Cardiac muscle cell (in vitro differentiated cells and primary cell): ENCODE measurements at regions not wholly inside any gene's neighbourhood (a gene's known extent, or its start where the extent isn't known, plus 50 kb on each side); places are given as distances from the start of the nearest gene placed in this dataset.
"Not testable (repeated sequence)": the region's sequence is repeated elsewhere in the genome, so short reads cannot be mapped to it uniquely, and the experiment has no call there.

Experiments used
- DNase-seq, 2 donors: peaks; one replicate each; pipeline versions ENCODE4 v3.0.0 to v3.0.0-alpha.2; 2010 to 2017; ENCODE audit warnings: low read depth in 1 of 2, low spot score in 1 of 2
- H3K27ac ChIP-seq: fragments of 200-600 bp; sonication (generic); 2 replicates; pipeline ENCODE4 v1.5.1; 2016
- H3K27me3 ChIP-seq: fragments of 200-600 bp; sonication (generic); 2 replicates; pipeline ENCODE4 v1.6.0; 2016; ENCODE audit warnings: control low read depth
- H3K36me3 ChIP-seq: fragments of 200-600 bp; sonication (generic); 2 replicates; pipeline ENCODE4 v1.5.1; 2016; ENCODE audit warnings: control low read depth
- H3K4me1 ChIP-seq: fragments of 200-600 bp; sonication (generic); 2 replicates; pipeline ENCODE4 v1.8.1; 2017; ENCODE audit warnings: low read depth, mild to moderate bottlenecking, mixed run types
- H3K4me3 ChIP-seq: fragments of 200-600 bp; sonication (generic); 2 replicates; pipeline ENCODE4 v1.5.1; 2016; ENCODE audit warnings: mild to moderate bottlenecking
- H3K9me3 ChIP-seq: fragments of 200-600 bp; sonication (generic); 2 replicates; pipeline ENCODE4 v1.5.1; 2017; ENCODE audit warnings: low read depth, mild to moderate bottlenecking, control low read depth
- CTCF ChIP-seq: IDR thresholded peaks from 2 replicates; pipeline ENCODE4 v1.5.1; 2012; ENCODE audit warnings: low read depth, mild to moderate bottlenecking, low read length

- H3K27ac ChIP-seq = no peak overlapping the region
- H3K9me3 ChIP-seq = no peaks in the 10 kb centered on the region
- TF ChIP-seq CTCF = no peak
- DNase-seq = no peak
- no peaks in the 10 kb centered on the region for H3K27me3 ChIP-seq
- no peak overlapping the region for H3K4me3 ChIP-seq
- H3K36me3 ChIP-seq = no peaks in the 10 kb centered on the region
- H3K4me1 ChIP-seq = no peaks in the 10 kb centered on the region
Measured at GRCh38 chr6:7016226-7016625, 91.5 kb upstream of the RREB1 start.

- no peak for DNase-seq
- Histone ChIP-seq H3K4me1 (no peaks in the 10 kb centered on the region), H3K27ac (no peak overlapping the region), H3K27me3 (no peaks in the 10 kb centered on the region), H3K36me3 (no peaks in the 10 kb centered on the region), H3K9me3 (no peaks in the 10 kb centered on the region), H3K4me3 (no peak overlapping the region)
- no peak for TF ChIP-seq CTCF
Measured at GRCh38 chr6:7021301-7021700, 86.5 kb upstream of the RREB1 start.

DNA sequence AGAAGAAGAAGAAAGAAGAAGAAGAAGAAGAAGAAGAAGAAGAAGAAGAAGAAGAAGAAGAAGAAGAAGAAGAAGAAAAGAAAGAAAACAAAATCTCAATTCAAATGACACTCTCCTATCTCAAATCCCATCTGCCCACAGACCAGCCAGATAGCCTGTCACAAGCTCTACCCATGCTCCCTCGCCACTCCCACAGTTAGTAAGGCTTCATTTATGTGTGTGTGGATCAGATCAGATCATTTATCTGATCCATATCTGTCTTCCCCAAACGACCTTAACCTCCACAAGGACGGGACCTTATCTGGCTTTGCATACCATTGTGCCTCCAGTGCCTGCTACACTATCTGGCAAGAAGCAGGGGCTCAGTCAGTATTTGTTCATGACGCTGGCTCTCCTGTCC lies 81.9 kb upstream of the RREB1 start:
- Histone ChIP-seq H3K4me3 (no peak overlapping the region), H3K27me3 (no peaks in the 10 kb centered on the region), H3K9me3 (no peaks in the 10 kb centered on the region)

GRCh38 chr6:7028963-7029362 lies 78.8 kb upstream of the RREB1 start:
- H3K4me1 ChIP-seq, H3K4me3 ChIP-seq, H3K9me3 ChIP-seq: not testable (repeated sequence)

More for the DNA sequence above, 81.9 kb upstream of the RREB1 start:
- no peak for TF ChIP-seq CTCF
- Histone ChIP-seq H3K27ac (no peak overlapping the region), H3K36me3 (no peaks in the 10 kb centered on the region), H3K4me1 (no peaks in the 10 kb centered on the region)
- no peak for DNase-seq

DNA sequence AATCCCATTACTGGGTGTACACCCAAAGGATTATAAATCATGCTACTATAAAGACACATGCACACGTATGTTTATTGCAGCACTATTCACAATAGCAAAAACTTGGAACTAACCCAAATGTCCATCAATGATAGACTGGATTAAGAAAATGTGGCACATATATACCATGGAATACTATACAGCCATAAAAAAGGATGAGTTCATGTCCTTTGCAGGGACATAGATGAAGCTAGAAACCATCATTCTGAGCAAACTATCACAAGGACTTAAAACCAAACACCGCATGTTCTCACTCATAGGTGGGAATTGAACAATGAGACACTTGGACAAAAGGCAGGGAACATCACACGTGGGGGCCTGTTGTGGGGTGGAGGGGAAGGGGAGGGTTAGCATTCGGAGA lies 76.8 kb upstream of the RREB1 start:
- H3K4me1 ChIP-seq, DNase-seq, H3K27ac ChIP-seq, H3K27me3 ChIP-seq, H3K36me3 ChIP-seq, H3K4me3 ChIP-seq, H3K9me3 ChIP-seq: not testable (repeated sequence)

More at GRCh38 chr6:7028963-7029362, 78.8 kb upstream of the RREB1 start:
- H3K36me3 ChIP-seq, DNase-seq, H3K27me3 ChIP-seq, H3K27ac ChIP-seq: not testable (repeated sequence)

GRCh38 chr6:7033202-7033601 lies 74.6 kb upstream of the RREB1 start:
- no peaks in the 10 kb centered on the region for H3K9me3 ChIP-seq
- H3K27ac ChIP-seq = no peak overlapping the region
- no peak for DNase-seq
- no peaks in the 10 kb centered on the region for H3K4me1 ChIP-seq
- no peak overlapping the region for H3K4me3 ChIP-seq
- no peaks in the 10 kb centered on the region for H3K36me3 ChIP-seq
- H3K27me3 ChIP-seq = no peaks in the 10 kb centered on the region
- TF ChIP-seq CTCF = no peak

GRCh38 chr6:7034055-7034454 lies 73.7 kb upstream of the RREB1 start:
- Histone ChIP-seq H3K4me1 (no peaks in the 10 kb centered on the region), H3K4me3 (no peak overlapping the region), H3K36me3 (no peaks in the 10 kb centered on the region), H3K27ac (no peak overlapping the region), H3K27me3 (no peaks in the 10 kb centered on the region), H3K9me3 (no peaks in the 10 kb centered on the region)
- TF ChIP-seq CTCF = no peak
- DNase-seq = no peak
